Keratinocyte (primary cell): ENCODE measurements at regions not wholly inside any gene's neighbourhood (a gene's known extent, or its start where the extent isn't known, plus 50 kb on each side); places are given as distances from the start of the nearest gene placed in this dataset.

Source experiments
- DNase-seq: peaks from one replicate; pipeline ENCODE4 v3.0.0-alpha.2; 2011; ENCODE audit warnings: low read depth, missing footprints, low spot score
- FAIRE-seq: peaks from 2 replicates; lab custom pipeline; 2011; peaks lifted over from hg19 to GRCh38; lab: Jason Lieb, UNC
- H2AFZ ChIP-seq: 2 replicates; pipeline ENCODE4 v1.6.0; 2012; ENCODE audit warnings: low read length, control low read depth, inconsistent platforms; ENCODE audit not compliant: control insufficient read depth
- H3K27ac ChIP-seq: 2 replicates; pipeline ENCODE4 v1.5.1; 2011; ENCODE audit warnings: low read length; ENCODE audit not compliant: control insufficient read depth, insufficient read depth
- H3K27me3 ChIP-seq: 3 replicates; pipeline ENCODE4 v1.6.0; 2011; ENCODE audit warnings: low read length; ENCODE audit not compliant: control insufficient read depth, insufficient read depth; ENCODE audit errors: extremely low read depth
- H3K36me3 ChIP-seq, 2 experiments: 2 replicates in 1 of 2; 3 replicates in 1 of 2; pipeline ENCODE4 v1.5.1; 2011; ENCODE audit warnings: low read length in 2 of 2, mild to moderate bottlenecking in 1 of 2; ENCODE audit not compliant: control insufficient read depth in 2 of 2, insufficient read depth in 2 of 2; ENCODE audit errors: extremely low read depth in 1 of 2
- H3K4me1 ChIP-seq: 3 replicates; pipeline ENCODE4 v1.5.1; 2011; ENCODE audit warnings: low read length; ENCODE audit not compliant: control insufficient read depth, insufficient read depth; ENCODE audit errors: extremely low read depth
- H3K4me2 ChIP-seq: 3 replicates; pipeline ENCODE4 v1.6.0; 2011; ENCODE audit warnings: low read depth, low read length; ENCODE audit not compliant: control insufficient read depth, insufficient read depth; ENCODE audit errors: extremely low read depth
- H3K4me3 ChIP-seq, 3 experiments: fragments of 200-600 bp in 1 of 3; sonication (generic) in 1 of 3; 2 replicates in 2 of 3; 3 replicates in 1 of 3; pipeline ENCODE4 v1.5.1; 2011 to 2016; ENCODE audit warnings: low read length in 3 of 3, mild to moderate bottlenecking in 3 of 3, control low read depth in 2 of 3, inconsistent platforms in 1 of 3, low read depth in 1 of 3, mixed read lengths in 1 of 3, mixed run types in 1 of 3, moderate library complexity in 1 of 3; ENCODE audit not compliant: control insufficient read depth in 2 of 3, insufficient read depth in 2 of 3; ENCODE audit errors: extremely low read depth in 1 of 3
- H3K79me2 ChIP-seq: 2 replicates; pipeline ENCODE4 v1.6.0; 2012; ENCODE audit warnings: low read length; ENCODE audit not compliant: control insufficient read depth, insufficient read depth
- H3K9ac ChIP-seq: 3 replicates; pipeline ENCODE4 v1.6.0; 2011; ENCODE audit warnings: low read length; ENCODE audit not compliant: control insufficient read depth, insufficient read depth; ENCODE audit errors: extremely low read depth
- H3K9me1 ChIP-seq: 3 replicates; pipeline ENCODE4 v1.6.0; 2011; ENCODE audit warnings: low read length; ENCODE audit not compliant: control insufficient read depth, insufficient read depth; ENCODE audit errors: extremely low read depth
- H3K9me3 ChIP-seq: 2 replicates; pipeline ENCODE4 v1.5.1; 2012; ENCODE audit warnings: low read depth, low read length; ENCODE audit not compliant: control insufficient read depth
- H4K20me1 ChIP-seq: 3 replicates; pipeline ENCODE4 v1.6.0; 2011; ENCODE audit warnings: low read length; ENCODE audit not compliant: control insufficient read depth, insufficient read depth; ENCODE audit errors: extremely low read depth
- EZH2 ChIP-seq: IDR thresholded peaks from one replicate; pipeline ENCODE4 v1.6.1; 2012; ENCODE audit warnings: inconsistent platforms, mild to moderate bottlenecking, low read length, moderate library complexity
- dilution Hi-C: fragments of 300-500 bp; cut with MboI; formaldehyde crosslinking; loops from one replicate; pipeline ENCODE4 v1.7.0; 2020; ENCODE audit warnings: low sequenced_read_pairs; ENCODE audit not compliant: extremely low pct_ligation_motif_present
- TF ChIP-seq, protein P1 (sequence below), 3 experiments: IDR thresholded peaks in 1 of 3; conservative IDR thresholded peaks in 1 of 3; optimal IDR thresholded peaks in 1 of 3; 2 replicates in 2 of 3; 3 replicates in 1 of 3; pipeline versions ENCODE3 to v1.5.1; 2011; ENCODE audit warnings: low read length in 3 of 3, mild to moderate bottlenecking in 3 of 3, moderate library complexity in 2 of 3, control low read depth in 1 of 3, inconsistent platforms in 1 of 3; ENCODE audit not compliant: insufficient read depth in 2 of 3; ENCODE audit errors: extremely low read depth in 1 of 3

DNA sequence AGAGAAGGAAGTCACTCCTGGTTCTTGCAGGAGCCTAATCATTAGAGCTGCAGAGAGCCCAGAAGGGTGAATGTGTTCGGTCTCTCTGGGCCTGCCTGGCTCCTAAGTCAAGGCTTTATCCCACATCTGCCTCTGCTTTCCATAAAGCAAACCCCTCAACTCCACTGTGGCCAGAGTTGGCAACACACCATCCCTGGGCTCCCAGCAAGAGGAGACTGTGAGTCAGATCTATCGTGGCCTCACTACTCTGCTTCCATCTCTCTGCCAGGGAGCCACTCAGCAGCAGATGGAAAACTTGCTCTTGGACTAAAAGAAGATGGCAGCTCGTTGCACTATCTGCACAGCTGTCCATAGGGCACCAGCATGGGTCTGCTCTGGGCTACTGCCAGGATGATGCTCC is 348.2 kb downstream of the FBXW7 start:
- Histone ChIP-seq H3K4me1 (no peaks in the 10 kb centered on the region), H3K36me3 (no peaks in the 10 kb centered on the region), H2AFZ (no peak overlapping the region), H3K27ac (no peak overlapping the region), H4K20me1 (no peaks in the 10 kb centered on the region), H3K4me3 (no peak overlapping the region), H3K9ac (no peak overlapping the region), H3K79me2 (no peaks in the 10 kb centered on the region), H3K4me2 (no peak overlapping the region), H3K9me1 (no peaks in the 10 kb centered on the region), H3K9me3 (no peaks in the 10 kb centered on the region), H3K27me3 (no peaks in the 10 kb centered on the region)
- dilution Hi-C loops = no loop called here
- FAIRE-seq = no peak
- TF ChIP-seq, protein P1, sequence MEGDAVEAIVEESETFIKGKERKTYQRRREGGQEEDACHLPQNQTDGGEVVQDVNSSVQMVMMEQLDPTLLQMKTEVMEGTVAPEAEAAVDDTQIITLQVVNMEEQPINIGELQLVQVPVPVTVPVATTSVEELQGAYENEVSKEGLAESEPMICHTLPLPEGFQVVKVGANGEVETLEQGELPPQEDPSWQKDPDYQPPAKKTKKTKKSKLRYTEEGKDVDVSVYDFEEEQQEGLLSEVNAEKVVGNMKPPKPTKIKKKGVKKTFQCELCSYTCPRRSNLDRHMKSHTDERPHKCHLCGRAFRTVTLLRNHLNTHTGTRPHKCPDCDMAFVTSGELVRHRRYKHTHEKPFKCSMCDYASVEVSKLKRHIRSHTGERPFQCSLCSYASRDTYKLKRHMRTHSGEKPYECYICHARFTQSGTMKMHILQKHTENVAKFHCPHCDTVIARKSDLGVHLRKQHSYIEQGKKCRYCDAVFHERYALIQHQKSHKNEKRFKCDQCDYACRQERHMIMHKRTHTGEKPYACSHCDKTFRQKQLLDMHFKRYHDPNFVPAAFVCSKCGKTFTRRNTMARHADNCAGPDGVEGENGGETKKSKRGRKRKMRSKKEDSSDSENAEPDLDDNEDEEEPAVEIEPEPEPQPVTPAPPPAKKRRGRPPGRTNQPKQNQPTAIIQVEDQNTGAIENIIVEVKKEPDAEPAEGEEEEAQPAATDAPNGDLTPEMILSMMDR (optimal IDR thresholded peaks at IDR 0.05 in 1 of 3, IDR thresholded peaks at IDR 0.05 in 1 of 3, conservative IDR thresholded peaks at IDR 0.05 in 1 of 3; ENCODE audit: extremely low read depth in 1 of 3, insufficient read depth in 2 of 3, low read length in 3 of 3) = no peak
- no peak for TF ChIP-seq EZH2
- DNase-seq = no peak

DNA sequence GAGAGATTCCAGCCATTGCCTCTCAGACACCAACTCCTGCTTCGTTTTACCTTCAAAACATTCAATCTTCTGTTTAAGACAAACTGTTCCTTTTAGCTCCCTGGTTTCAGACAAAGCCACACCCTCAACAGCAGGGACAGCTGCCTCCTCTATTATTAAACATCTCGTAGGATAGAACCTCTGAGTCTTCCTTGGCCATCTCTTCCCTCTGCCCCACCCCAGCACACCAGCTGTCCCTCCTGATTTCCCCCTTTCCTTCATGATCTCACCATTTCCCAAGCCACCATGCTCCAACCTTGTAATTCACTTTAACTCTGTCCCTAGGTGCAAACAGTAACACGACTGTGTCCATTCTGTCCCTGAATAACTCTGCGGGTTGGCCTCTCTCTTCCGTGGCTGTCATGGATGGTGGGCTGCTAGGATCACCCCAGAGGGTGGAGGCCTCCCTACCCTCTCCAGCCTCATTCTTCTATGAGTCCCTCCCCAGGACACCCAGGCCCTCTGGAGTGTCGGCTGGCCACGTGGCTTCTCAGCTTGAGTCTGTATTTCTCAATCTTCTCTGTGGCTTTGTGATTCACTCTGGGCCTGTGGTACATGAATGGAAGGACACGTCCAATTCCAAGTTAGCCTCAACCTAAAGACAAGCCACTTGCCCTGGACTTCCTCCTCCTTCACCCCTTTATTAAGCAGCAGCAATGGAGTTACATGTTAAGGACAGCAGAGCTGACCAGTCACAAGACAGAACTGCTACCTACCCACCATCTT is 349.9 kb downstream of the FBXW7 start:
- Histone ChIP-seq H3K27me3 (no peaks in the 10 kb centered on the region), H3K4me2 (no peak overlapping the region), H3K9me3 (no peaks in the 10 kb centered on the region), H4K20me1 (no peaks in the 10 kb centered on the region), H2AFZ (no peak overlapping the region), H3K4me3 (no peak overlapping the region), H3K36me3 (no peaks in the 10 kb centered on the region), H3K9ac (no peak overlapping the region), H3K79me2 (no peaks in the 10 kb centered on the region), H3K4me1 (no peaks in the 10 kb centered on the region), H3K27ac (no peak overlapping the region), H3K9me1 (no peaks in the 10 kb centered on the region)
- dilution Hi-C loops = no loop called here
- FAIRE-seq = no peak
- no peak for TF ChIP-seq EZH2
- TF ChIP-seq, protein P1 (optimal IDR thresholded peaks at IDR 0.05 in 1 of 3, IDR thresholded peaks at IDR 0.05 in 1 of 3, conservative IDR thresholded peaks at IDR 0.05 in 1 of 3; ENCODE audit: extremely low read depth in 1 of 3, insufficient read depth in 2 of 3, low read length in 3 of 3) = no peak
- no peak for DNase-seq
